ENCODE measurements at regions not wholly inside any gene's neighbourhood (a gene's known extent, or its start where the extent isn't known, plus 50 kb on each side); places are given as distances from the start of the nearest gene placed in this dataset.
"Not testable (repeated sequence)": the region's sequence is repeated elsewhere in the genome, so short reads cannot be mapped to it uniquely, and the experiment has no call there.

DNA sequence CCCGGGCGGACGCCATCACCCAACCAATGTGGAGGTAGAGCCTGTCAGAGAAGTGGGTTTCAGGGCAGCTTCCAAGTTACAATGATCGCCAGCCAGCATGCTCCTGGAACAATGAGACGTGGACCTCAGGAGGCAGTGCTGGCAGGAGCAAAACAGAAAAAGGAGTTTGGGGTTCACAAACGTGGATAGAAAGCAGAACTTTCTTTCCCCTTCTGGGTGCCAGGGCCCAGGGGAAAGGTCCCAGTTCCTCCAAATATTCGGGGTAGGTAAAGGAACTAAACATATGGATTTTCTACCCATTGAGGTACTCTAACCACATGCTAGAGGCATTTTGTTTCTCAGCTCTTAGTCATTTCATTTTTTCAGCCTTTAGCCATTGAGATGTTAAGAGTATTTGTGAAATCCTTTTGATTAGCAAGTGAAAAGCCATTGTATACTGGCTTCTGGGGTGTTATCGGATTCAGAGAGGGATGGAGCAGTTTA lies 488.4 kb upstream of the ADGRL2 start:
- DNase-seq: no peak

DNA sequence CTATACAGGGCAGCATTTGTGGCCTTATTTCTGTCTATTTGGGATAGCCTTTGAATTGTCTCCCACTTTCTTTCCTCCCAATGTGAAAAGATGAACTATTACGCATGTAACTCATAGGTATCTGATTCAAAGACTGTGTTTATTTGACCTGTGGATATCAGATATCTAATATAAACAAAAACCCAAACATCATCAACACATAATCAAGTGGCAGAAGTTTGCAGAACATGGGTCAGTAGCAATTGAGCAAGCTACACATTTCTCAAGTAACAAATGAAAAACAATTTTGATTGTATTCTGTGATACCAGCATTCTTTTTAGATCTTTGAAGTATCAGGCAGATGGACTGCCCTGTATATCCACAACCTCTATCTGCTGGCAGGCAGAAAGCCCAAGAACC lies 490.5 kb upstream of the ADGRL2 start:
- no peak for DNase-seq

DNA sequence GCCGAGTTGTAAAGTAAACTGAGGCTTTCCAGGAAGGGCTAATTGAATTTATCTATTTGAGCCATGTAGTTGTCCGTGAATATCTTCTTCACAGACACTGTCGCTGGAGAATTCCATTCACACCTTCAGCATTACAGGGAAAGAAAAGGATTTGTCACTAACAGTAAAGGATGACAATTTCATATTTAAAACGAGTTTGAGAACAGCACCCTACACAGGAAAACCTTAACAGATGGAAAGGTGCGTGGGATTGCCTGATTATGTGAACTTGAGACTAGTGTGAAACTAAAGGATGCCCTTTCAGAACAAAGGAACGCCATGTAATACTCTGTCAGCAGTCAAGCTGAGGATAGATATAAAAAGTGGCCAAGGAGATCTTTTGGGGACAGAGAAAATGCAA lies 492.5 kb upstream of the ADGRL2 start:
- DNase-seq: no peak

DNA sequence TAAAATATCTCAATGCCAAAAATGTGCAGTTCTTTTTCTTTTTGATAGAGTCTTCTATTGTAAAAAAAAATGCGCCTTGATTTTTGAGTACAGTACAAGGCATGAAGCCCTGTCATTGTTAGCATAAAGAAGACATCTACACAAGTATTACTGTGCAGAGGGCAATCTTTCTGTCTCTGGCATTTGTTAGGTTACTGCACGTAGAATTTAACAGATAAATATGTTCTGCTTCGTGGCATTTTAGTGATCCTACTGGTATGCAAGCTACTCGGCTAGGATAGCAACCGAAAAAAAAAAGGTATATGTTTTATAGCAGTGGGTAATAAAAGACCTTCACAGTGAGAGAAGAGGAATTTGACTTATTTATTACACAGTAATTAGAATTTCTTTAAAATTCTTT lies 492.9 kb upstream of the ADGRL2 start:
- no peak for DNase-seq

DNA sequence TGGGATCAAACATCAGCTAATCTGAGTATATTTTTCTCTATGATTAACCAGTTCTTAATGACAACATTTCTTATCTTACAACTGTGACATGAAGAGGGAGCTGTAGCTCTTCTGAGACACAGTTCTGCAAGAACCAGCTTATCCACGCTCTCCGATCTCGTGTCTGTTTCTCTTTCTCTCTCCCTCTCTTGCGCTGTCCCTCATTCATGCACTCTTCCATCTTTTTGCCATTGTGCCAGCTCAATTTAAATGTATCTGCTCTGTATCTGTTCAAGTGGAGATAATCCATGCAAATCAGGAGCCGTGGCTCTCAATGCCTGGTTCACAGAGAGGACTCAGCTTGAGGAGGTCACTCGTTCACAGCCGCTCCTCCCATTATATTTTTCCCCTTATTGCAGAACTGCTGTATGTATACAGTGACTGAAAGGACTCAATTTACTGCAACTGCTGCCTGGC lies 494.7 kb upstream of the ADGRL2 start:
- DNase-seq: peak; percentile 49

DNA sequence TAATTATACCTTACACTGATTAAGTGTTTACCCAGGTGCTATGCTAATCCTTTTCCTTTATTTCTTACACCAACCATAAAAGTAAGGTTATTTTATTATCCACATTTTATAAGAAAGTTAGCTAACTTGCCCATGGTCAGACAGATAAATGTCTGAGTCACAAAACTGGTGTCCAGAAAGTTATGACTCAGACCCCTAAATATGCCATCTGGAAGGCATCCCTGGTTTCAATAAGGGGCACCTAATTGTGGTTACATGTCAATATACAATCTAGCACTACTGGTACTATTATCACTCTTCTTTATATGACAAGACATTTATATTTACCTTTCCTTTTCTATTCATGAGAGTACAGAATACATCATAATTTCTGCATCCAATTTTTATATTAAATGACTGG lies 496.5 kb upstream of the ADGRL2 start:
- no peak for DNase-seq

DNA sequence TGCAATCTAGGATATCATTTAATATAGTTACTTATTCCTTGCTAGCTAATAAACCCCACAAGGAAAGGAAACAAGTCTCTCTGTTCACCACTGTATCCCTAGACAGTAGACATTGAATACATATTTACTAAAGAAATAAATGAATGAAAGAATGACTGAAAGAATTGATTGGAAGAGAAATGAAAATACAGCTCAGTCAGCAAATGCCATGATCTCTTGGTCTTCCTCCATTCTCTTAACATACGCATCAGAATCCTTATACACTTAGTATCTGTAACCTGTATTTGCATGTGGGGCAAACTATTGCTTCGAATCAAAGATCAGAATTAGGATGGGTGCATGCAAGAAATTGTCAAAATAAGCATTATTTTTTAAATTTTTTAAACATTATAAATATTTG lies 500.8 kb upstream of the ADGRL2 start:
- no peak for DNase-seq

DNA sequence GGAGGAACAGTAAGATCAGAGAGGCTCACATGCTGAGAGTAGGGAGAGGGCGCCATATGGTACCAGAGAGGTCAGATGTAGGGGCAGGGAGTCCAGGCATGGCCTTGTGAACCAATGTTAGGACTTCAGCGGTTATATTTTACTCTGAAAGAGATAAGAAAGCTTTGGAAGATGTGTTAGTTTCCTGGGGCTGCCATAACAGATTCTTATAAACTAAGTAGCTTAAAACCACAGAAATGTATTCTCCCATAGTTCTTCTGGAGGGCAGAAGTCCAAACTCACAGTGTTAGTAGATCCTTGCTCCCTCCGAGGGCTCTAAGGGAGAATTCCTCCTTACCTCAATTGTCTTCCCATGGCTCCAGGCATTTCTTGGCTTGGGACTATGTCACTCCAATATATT lies 502.5 kb upstream of the ADGRL2 start:
- DNase-seq: no peak

DNA sequence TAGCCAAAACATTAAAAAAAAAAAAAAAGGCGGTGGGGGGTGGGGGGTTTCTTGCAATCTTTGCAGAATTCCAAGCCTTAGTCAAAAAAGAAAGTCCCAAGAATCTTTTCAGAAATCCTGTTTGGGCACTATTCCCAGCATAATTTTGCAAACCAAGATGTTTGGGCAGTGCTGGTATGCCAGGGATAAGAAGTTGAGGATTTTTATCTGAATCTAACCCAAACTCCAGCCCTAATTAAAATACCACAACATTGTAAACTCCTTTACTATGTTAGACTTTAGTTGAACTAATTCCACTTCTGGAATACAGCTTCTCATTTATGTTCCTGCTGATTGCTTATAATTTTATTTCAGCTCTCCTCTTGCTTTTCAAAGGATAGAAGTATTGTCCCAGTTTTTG lies 504.1 kb upstream of the ADGRL2 start:
- no peak for DNase-seq

DNA sequence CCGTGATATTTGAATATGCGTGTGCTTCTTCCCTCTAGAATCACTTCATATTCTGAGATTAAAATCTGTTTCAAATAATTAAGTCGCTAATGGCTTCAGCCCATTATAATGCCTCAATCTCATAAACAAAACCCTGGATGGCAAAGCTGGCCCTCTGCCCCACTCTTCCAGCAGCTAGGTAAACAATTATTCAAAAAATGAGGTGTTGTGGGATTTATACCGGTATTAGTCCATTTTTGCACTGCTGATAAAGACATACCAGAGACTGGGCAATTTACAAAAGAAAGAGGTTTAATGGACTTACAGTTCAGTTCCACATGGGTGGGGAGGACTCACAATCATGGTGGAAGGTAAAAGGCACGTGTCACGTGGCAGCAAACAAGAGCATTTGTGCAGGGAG lies 510.4 kb upstream of the ADGRL2 start:
- no peak for DNase-seq

DNA sequence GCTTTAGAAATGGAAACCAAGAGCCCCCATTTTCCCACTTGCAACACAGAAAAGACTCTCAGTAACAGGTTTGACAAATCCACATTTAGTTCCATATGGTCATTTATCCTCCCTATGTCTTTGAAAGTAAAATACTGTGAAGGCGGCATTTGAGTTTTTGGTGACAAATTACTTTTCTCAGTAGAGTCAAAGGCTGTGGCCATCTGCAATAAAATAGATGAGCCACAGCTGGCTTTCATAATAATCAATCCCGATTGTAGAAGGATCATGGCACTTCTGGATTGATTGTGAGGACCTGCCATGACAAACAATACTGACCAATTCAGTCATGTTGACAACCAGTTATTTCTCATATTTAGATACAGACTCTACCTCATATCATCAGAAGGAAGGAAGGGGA lies 512.0 kb upstream of the ADGRL2 start:
- no peak for DNase-seq

DNA sequence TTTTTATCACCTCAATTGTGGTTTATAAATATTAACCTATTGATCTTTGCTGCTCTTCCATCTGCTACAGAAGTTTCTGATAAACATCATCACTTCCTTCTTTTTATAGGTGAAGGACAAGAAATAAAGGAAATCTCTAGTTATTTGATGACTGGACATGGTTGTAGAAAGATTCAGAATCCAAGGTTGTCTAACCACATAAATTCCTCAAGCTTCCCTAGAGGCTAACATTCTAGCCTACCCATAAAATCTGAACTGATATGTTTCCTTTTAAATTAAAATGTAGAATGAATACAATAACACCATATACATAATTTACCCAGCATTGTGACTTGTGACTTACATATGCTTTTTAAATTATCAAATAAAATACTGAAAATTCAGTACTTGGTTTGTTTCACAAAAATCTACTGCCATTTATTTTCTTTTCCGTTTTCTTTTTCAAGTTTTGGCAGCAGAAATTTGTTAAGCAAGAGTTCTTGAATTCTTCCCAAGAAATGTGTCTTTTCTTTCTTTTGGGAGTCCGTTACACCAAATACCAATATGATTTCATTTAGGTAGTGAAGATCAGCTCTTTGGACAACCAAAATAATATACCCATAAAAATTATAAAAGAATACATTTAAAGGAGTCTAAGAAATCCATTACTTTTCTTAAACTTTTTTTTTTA lies 513.2 kb upstream of the ADGRL2 start:
- DNase-seq: no peak

DNA sequence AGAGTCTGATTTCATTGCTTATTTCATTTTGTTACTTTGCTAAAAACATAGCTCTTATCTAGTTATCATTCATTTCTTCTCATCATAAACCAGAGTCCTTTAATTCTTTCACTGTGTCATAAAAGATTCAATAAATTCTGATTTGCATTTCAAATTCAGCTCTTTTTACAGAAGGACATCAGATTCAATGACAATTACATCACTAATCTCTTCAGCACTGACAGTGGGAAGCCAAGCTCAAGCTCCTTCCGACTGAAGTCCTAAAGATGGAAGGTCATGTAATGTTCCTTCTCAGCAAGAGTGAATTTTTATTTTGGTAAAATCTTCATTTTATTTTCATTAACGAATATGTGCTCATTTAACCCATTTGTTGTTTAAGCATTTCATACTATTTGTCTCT lies 530.7 kb upstream of the ADGRL2 start:
- no peak for DNase-seq

DNA sequence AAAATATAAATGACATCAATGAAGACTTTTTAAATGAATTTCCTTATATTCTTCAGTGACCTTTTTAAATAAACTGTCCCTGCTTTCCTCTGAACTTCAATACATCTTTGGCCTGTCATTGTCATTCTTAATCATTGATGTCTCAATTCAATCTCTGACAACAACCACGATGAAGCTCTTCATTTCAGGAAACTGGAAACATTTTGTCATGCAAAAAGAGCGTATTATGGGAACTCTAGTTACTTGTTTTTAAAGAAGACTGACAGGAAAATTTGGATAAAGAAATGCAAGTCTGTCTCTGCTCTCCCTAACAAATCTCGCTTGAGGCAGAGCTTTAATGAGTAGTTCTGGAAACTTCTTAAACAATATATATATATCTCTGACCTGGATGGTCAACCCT lies 535.8 kb upstream of the ADGRL2 start:
- no peak for DNase-seq

DNA sequence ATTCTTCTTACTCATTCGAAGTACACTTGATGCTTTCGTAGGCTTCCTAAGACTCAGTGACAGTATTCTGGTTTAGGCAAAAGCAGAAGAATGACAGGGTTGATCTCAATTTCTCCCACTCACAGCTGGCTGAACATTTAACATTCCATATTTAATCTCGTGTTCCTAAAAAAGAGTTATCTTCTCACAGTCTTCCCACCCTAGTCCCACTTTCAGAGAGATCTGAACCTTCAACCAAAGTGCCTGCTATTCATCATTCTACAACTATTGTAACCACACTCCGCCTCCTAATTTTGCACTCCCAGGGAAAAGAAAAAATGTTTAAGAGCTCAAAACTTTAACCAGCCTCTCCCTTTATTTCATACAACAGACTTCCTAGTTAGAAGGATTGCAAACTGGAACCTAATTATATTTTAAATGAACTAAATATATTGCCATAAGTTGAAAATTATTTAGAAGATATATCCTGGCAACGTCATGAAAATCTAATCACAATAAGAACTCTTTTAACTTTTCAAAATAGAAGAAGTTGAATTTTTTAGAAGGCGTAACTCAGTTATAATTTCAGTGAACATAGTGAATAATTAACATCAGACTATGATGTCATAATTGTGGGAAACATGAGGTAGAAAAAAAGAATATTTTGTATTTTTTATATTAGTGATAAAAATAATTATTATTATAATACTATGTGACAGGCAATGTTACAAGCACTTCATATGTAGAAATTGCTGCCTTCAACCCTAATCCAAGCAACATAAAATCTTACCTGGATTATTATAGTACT lies 540.9 kb upstream of the ADGRL2 start:
- no peak for DNase-seq

DNA sequence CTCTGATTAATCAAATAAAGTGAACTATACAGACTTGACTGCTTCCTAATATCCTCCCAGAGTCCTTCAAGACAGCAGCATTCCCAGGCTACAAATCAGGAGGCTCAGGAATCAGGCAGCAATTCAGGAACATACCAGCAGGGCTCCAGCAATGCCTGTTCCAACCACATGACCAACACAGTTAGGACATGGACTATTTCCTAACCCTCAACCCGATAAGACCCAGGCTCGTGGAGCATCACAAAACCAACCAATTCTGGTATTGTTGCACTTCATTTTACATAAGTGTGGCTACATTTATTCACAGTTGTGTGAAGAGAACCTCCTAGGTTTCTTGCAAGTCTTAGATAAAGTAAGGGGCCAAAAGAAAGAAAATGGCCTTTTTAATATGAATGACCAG lies 546.2 kb upstream of the ADGRL2 start:
- no peak for DNase-seq

DNA sequence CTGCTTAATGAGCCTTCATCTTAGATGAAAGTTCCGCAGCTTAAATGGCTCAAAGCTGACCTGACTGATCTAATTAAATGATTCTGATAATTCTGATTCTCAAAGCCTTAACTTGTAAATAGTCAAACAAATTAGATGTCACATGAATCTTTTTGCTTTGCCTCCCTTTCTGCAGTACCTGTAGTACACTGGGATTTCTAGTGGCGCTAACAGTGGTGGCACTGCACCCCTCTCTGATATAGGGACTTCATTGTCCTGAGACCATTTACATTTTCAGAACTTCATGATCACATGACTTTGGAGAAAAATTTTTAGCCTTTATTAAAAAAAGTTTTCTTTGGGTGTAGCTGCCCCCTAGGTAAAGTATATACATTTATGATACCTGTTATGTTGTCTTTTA lies 546.7 kb upstream of the ADGRL2 start:
- DNase-seq: no peak

DNA sequence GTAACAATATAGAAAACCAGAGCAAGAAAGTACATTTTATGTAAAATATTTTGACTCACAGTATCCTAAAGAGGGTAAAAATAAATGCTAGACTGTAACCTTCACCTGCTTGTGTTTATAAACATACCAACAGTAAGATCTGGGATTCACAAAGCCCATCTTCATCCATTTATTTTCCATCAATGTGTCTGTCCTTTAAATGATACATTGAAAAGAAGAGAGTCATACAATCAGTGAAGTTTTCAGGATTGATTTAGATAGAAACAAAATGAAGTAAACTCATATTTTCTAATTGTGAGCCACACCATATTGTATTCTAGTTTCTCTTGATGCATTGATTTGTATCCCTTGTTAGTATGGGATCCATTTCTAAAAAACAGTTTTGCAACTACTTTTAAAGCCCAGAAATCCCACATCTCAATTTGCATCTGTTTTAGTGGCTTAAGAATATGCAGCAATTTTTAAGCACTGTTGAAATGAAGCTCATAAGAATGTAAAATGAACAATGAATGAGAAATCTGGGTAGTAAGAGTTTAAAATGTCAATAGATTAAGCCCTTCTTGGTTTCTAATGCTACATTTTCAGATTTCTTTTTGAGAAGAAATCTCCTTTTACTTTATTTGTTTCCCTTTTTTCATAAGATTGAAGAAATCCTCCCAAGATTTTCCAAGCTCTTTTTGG lies 548.1 kb upstream of the ADGRL2 start:
- no peak for DNase-seq

DNA sequence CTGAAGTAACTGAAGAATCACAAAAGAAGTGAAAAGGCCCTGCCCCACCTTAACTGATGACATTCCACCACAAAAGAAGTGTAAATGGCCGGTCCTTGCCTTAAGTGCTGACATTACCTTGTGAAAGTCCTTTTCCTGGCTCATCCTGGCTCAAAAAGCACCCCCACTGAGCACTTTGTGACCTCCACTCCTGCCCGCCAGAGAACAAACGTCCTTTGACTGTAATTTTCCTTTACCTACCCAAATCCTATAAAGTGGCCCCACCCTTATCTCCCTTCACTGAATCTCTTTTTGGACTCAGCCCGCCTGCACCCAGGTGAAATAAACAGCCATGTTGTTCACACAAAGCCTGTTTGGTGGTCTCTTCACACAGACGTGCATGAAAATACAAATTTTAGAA lies 549.9 kb upstream of the ADGRL2 start:
- not testable (repeated sequence) for DNase-seq

DNA sequence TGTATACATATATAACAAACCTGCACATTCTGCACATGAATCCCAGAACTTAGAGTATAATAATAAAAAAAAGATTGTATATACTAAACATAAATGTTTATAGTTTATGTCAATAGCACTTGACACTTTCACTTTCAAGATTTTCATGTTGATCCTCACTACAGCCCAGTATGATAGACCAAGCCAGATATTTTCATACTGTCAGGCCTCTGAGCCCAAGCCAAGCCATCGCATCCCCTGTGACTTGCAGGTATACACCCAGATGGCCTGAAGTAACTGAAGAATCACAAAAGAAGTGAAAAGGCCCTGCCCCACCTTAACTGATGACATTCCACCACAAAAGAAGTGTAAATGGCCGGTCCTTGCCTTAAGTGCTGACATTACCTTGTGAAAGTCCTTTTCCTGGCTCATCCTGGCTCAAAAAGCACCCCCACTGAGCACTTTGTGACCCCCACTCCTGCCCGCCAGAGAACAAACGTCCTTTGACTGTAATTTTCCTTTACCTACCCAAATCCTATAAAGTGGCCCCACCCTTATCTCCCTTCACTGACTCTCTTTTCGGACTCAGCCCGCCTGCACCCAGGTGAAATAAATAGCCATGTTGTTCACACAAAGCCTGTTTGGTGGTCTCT lies 555.5 kb upstream of the ADGRL2 start:
- not testable (repeated sequence) for DNase-seq

DNA sequence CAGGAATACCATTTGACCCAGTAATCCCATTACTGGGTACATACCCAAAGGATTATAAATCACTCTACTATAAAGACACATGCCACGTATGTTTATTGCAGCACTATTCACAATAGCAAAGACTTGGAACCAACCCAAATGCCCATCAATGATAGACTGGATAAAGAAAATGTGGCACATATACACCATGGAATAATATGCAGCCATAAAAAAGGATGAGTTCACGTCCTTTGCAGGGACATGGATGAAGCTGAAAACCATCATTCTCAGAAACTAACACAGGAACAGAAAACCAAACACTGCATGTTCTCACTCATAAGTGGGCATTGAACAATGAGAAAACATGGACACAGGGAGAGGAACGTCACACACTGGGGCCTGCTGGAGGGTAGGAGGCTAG lies 556.1 kb upstream of the ADGRL2 start:
- DNase-seq: not testable (repeated sequence)

DNA sequence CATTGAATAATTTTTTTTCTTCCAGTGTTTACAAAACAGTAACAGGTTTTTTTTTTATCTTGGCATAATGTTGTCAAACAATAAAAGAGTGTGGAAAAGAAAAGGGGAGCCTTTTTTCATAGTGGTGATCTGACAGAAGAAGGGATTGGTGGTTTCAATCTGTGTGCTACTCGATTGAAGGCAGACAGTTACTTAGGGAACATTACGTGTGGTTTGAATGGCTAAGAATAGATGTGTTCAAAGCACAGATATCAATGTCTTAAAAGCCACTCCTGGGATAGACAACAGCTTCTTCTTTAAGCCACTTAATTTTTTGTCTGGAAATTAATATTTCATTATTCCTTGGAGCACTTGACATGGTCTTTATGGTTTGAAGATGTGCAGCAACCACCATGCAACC lies 558.6 kb upstream of the ADGRL2 start:
- DNase-seq: no peak

DNA sequence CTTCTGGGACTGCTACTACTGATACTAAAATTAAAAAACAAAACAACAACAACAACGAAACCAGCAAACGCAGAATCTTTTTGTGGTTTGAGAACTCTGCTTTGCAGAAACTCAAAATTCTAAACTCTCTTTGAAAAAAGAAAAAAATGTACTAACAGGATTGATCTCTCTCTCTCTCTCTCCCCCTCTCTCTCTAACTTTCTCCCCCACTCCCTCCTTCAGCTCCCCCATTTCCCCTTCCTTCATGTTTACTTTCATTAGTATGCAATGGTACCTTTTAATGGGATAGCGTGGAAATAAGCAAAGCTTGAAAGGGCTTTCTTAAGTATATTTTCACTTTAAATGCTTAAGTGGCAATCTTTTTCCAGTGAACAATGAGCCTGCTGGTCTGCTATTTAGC lies 562.6 kb upstream of the ADGRL2 start:
- DNase-seq: no peak

Measured in femur (tissue), 1 donor.